Testis (tissue), 2 donors: ENCODE measurements at regions not wholly inside any gene's neighbourhood (a gene's known extent, or its start where the extent isn't known, plus 50 kb on each side); places are given as distances from the start of the nearest gene placed in this dataset.

Source experiments
- POLR2A ChIP-seq: fragments of 450-650 bp; IDR thresholded peaks from one replicate; pipeline ENCODE4 v1.6.1; 2017; ENCODE audit warnings: antibody characterized with exemption, mild to moderate bottlenecking, moderate library complexity
- TF ChIP-seq, protein P1 (sequence below), 3 experiments: fragments of 450-650 bp in 2 of 3; fragments of 200-600 bp in 1 of 3; sonication (generic) in 1 of 3; IDR thresholded peaks; one replicate each; pipeline ENCODE4 v1.5.1; 2016 to 2019; ENCODE audit warnings: antibody characterized with exemption in 3 of 3, mild to moderate bottlenecking in 2 of 3, moderate library complexity in 1 of 3

DNA sequence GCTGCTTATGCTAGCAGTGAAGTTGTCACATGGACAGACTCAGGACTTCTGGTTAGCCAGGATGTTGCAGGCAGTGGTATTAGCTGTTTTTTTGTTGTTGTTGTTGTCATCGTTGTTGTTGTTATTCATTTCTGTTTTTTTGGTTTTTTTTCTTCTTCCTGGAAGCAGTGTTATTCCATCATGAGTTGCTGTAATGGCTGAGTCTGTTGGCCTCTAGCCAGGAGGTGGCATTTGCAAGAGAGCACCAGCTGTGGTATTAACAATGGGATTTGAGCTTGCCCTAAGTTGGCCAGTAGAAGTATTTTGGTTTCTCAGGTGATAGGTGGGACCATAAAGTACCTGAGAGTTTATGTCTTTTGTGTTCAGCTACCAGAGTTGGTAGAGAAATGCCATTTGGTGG is 561.1 kb downstream of the KCTD16 start:
- TF ChIP-seq POLR2A = no peak
- TF ChIP-seq, protein P1, sequence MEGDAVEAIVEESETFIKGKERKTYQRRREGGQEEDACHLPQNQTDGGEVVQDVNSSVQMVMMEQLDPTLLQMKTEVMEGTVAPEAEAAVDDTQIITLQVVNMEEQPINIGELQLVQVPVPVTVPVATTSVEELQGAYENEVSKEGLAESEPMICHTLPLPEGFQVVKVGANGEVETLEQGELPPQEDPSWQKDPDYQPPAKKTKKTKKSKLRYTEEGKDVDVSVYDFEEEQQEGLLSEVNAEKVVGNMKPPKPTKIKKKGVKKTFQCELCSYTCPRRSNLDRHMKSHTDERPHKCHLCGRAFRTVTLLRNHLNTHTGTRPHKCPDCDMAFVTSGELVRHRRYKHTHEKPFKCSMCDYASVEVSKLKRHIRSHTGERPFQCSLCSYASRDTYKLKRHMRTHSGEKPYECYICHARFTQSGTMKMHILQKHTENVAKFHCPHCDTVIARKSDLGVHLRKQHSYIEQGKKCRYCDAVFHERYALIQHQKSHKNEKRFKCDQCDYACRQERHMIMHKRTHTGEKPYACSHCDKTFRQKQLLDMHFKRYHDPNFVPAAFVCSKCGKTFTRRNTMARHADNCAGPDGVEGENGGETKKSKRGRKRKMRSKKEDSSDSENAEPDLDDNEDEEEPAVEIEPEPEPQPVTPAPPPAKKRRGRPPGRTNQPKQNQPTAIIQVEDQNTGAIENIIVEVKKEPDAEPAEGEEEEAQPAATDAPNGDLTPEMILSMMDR (IDR thresholded peaks at IDR 0.05) = no peak
